ENCODE measurements at regions not wholly inside any gene's neighbourhood (a gene's known extent, or its start where the extent isn't known, plus 50 kb on each side); places are given as distances from the start of the nearest gene placed in this dataset.

GRCh38 chr3:159795042-159795441 is 193.6 kb upstream of the IL12A start:
- CTCF ChIA-PET, result interaction anchor here (1.2 to 1.7 kb wide), 3 partner anchors 9 to 166 kb away, joined by 3 to 10 read pairs (median 3); no protein-coding TSS in a partner anchor
- POLR2A ChIA-PET, result no interaction called here
- Histone ChIP-seq H3K4me1 (ENCODE audit: control insufficient read depth, insufficient read depth, low read length) (peaks cover 9% of the 10 kb centered on the region), H3K4me3 (ENCODE audit: low read depth, low read length) (no peak overlapping the region), H3K9me3 (ENCODE audit: control insufficient read depth, insufficient read depth, low read depth, low read length) (no peaks in the 10 kb centered on the region), H3K27ac (ENCODE audit: extremely low read depth, low read depth, low read length) (no peak overlapping the region), H3K36me3 (ENCODE audit: control insufficient read depth in 2 of 2, insufficient read depth in 1 of 2, low read length in 2 of 2) (no peaks in the 10 kb centered on the region)
- TF ChIP-seq SP7 (tag by site-specific recombination; IDR thresholded peaks at IDR 0.05) (no peak), ZNF433 (tag by site-specific recombination; IDR thresholded peaks at IDR 0.05; ENCODE audit: low read depth) (no peak), FEZF1 (tag by site-specific recombination; IDR thresholded peaks at IDR 0.05) (no peak), ZNF549 (tag by site-specific recombination; IDR thresholded peaks at IDR 0.05) (no peak), ZFP69B (tag by site-specific recombination; IDR thresholded peaks at IDR 0.05) (no peak), ZNF391 (tag by site-specific recombination; IDR thresholded peaks at IDR 0.05; ENCODE audit: borderline replicate concordance, low read depth) (no peak), ZNF2 (tag by site-specific recombination; IDR thresholded peaks at IDR 0.05) (no peak), ZNF791 (tag by site-specific recombination; IDR thresholded peaks at IDR 0.05) (no peak), ZBTB7A (tag by site-specific recombination; IDR thresholded peaks at IDR 0.05; ENCODE audit: low read depth) (no peak), ZNF76 (tag by site-specific recombination; IDR thresholded peaks at IDR 0.05; ENCODE audit: borderline replicate concordance, low read depth) (no peak), ZNF670 (tag by site-specific recombination; IDR thresholded peaks at IDR 0.05; ENCODE audit: low read depth) (no peak), ZNF202 (tag by site-specific recombination; IDR thresholded peaks at IDR 0.05; ENCODE audit: borderline replicate concordance) (no peak)

- H3K4me1 ChIP-seq (ENCODE audit: control insufficient read depth, insufficient read depth, low read length), result peaks cover 9% of the 10 kb centered on the region
- H3K9me3 ChIP-seq (ENCODE audit: control insufficient read depth, insufficient read depth, low read depth, low read length), result no peaks in the 10 kb centered on the region
- ChIA-PET POLR2A (no interaction called here), CTCF (interaction anchor here (1.2 kb wide), 1 partner anchor 167 kb away, joined by 3 read pairs; no protein-coding TSS in a partner anchor)
- no peak overlapping the region for H3K27ac ChIP-seq (ENCODE audit: extremely low read depth, low read depth, low read length)
- H3K36me3 ChIP-seq (ENCODE audit: control insufficient read depth in 2 of 2, insufficient read depth in 1 of 2, low read length in 2 of 2), result no peaks in the 10 kb centered on the region
- TF ChIP-seq ZNF624 (tag by site-specific recombination; IDR thresholded peaks at IDR 0.05) (no peak), ZNF514 (tag by site-specific recombination; IDR thresholded peaks at IDR 0.05) (no peak), ZNF221 (tag by site-specific recombination; IDR thresholded peaks at IDR 0.05; ENCODE audit: borderline replicate concordance) (no peak), TCF7L2 (IDR thresholded peaks at IDR 0.05; ENCODE audit: borderline replicate concordance, low read depth, low read length) (no peak), ZBTB20 (tag by site-specific recombination; IDR thresholded peaks at IDR 0.05) (no peak), ZNF140 (tag by site-specific recombination; IDR thresholded peaks at IDR 0.05) (no peak), ZNF610 (tag by site-specific recombination; IDR thresholded peaks at IDR 0.05; ENCODE audit: borderline replicate concordance) (no peak), CTCF (tag by site-specific recombination; IDR thresholded peaks at IDR 0.05) (no peak), PATZ1 (tag by site-specific recombination; IDR thresholded peaks at IDR 0.05) (no peak), HOXD13 (CRISPR knock-in tag; IDR thresholded peaks at IDR 0.05; ENCODE audit: borderline replicate concordance) (no peak), ZNF629 (tag by site-specific recombination; IDR thresholded peaks at IDR 0.05) (no peak), SP3 (tag by site-specific recombination; IDR thresholded peaks at IDR 0.05) (no peak), ZNF513 (tag by site-specific recombination; IDR thresholded peaks at IDR 0.05) (no peak), ZNF658 (tag by site-specific recombination; IDR thresholded peaks at IDR 0.05) (no peak)
- TF ChIP-seq, protein P1, sequence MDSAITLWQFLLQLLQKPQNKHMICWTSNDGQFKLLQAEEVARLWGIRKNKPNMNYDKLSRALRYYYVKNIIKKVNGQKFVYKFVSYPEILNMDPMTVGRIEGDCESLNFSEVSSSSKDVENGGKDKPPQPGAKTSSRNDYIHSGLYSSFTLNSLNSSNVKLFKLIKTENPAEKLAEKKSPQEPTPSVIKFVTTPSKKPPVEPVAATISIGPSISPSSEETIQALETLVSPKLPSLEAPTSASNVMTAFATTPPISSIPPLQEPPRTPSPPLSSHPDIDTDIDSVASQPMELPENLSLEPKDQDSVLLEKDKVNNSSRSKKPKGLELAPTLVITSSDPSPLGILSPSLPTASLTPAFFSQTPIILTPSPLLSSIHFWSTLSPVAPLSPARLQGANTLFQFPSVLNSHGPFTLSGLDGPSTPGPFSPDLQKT (IDR thresholded peaks at IDR 0.05; ENCODE audit: borderline replicate concordance, low read depth, low read length), result no peak
- H3K4me3 ChIP-seq (ENCODE audit: low read depth, low read length), result no peak overlapping the region
Measured at GRCh38 chr3:159795681-159796175, 192.9 kb upstream of the IL12A start.

All from HEK293 (cell line).